ENCODE measurements at regions not wholly inside any gene's neighbourhood (a gene's known extent, or its start where the extent isn't known, plus 50 kb on each side); places are given as distances from the start of the nearest gene placed in this dataset.

GRCh38 chr4:97142410-97142809 is 1000.9 kb downstream of the STPG2 start:
- intact Hi-C loops (cut with micrococcal nuclease; ENCODE audit: unreplicated experiment): no loop called here
- Histone ChIP-seq H3K4me3 (ENCODE audit: low read depth in 2 of 2, low read length in 2 of 2) (no peak overlapping the region), H3K27ac (ENCODE audit: low read length) (no peak overlapping the region), H3K4me1 (ENCODE audit: control insufficient read depth, insufficient read depth, low read length) (no peaks in the 10 kb centered on the region), H3K27me3 (ENCODE audit: control insufficient read depth, insufficient read depth, low read length) (no peaks in the 10 kb centered on the region), H3K36me3 (ENCODE audit: control insufficient read depth, insufficient read depth, low read length) (no peaks in the 10 kb centered on the region), H3K9me3 (ENCODE audit: control insufficient read depth, insufficient read depth, low read depth, low read length) (no peaks in the 10 kb centered on the region)
- ChIA-PET POLR2A (no interaction called here), CTCF (no interaction called here)
- in situ Hi-C loops (cut with HindIII; ENCODE audit: low pct_unique_long_range_greater_than_20kb, low sequenced_read_pairs): no loop called here
- ATAC-seq: no peak
- no peak for DNase-seq (ENCODE audit: low read depth, low spot score)
- no peak for TF ChIP-seq CTCF (IDR thresholded peaks at IDR 0.05)
- no peak for TF ChIP-seq REST (IDR thresholded peaks at IDR 0.05; ENCODE audit: insufficient read depth in 1 of 2, low read depth in 2 of 2, low read length in 1 of 2)
- no peak for TF ChIP-seq SIN3A (IDR thresholded peaks at IDR 0.05; ENCODE audit: borderline replicate concordance, insufficient read depth, low read depth, low read length)
- no peak for TF ChIP-seq POLR2AphosphoS5 (IDR thresholded peaks at IDR 0.05; ENCODE audit: low read depth, low read length)
- TF ChIP-seq TCF7L2 (IDR thresholded peaks at IDR 0.05; ENCODE audit: low read depth, low read length): no peak
- no TSS peak for BruUV-seq (replicated peaks)

- no peak for ATAC-seq
- CTCF ChIA-PET: no interaction called here
Measured at GRCh38 chr4:97142893-97143292, 1000.4 kb downstream of the STPG2 start.

More at GRCh38 chr4:97142893-97143292, 1000.4 kb downstream of the STPG2 start:
- intact Hi-C loops (cut with micrococcal nuclease; ENCODE audit: unreplicated experiment): no loop called here
- TF ChIP-seq CTCF (IDR thresholded peaks at IDR 0.05) (no peak), POLR2AphosphoS5 (IDR thresholded peaks at IDR 0.05; ENCODE audit: low read depth, low read length) (no peak), REST (IDR thresholded peaks at IDR 0.05; ENCODE audit: insufficient read depth in 1 of 2, low read depth in 2 of 2, low read length in 1 of 2) (no peak), SIN3A (IDR thresholded peaks at IDR 0.05; ENCODE audit: borderline replicate concordance, insufficient read depth, low read depth, low read length) (no peak), TCF7L2 (IDR thresholded peaks at IDR 0.05; ENCODE audit: low read depth, low read length) (no peak)
- H3K4me3 ChIP-seq (ENCODE audit: low read depth in 2 of 2, low read length in 2 of 2): no peak overlapping the region
- no peak for DNase-seq (ENCODE audit: low read depth, low spot score)
- H3K4me1 ChIP-seq (ENCODE audit: control insufficient read depth, insufficient read depth, low read length): no peaks in the 10 kb centered on the region
- POLR2A ChIA-PET: no interaction called here
- in situ Hi-C loops (cut with HindIII; ENCODE audit: low pct_unique_long_range_greater_than_20kb, low sequenced_read_pairs): no loop called here
- no peak overlapping the region for H3K27ac ChIP-seq (ENCODE audit: low read length)
- H3K9me3 ChIP-seq (ENCODE audit: control insufficient read depth, insufficient read depth, low read depth, low read length): no peaks in the 10 kb centered on the region
- BruUV-seq (replicated peaks): no TSS peak
- H3K36me3 ChIP-seq (ENCODE audit: control insufficient read depth, insufficient read depth, low read length): no peaks in the 10 kb centered on the region
- no peaks in the 10 kb centered on the region for H3K27me3 ChIP-seq (ENCODE audit: control insufficient read depth, insufficient read depth, low read length)

Data from Panc1 (cell line).